ENCODE measurements at regions not wholly inside any gene's neighbourhood (a gene's known extent, or its start where the extent isn't known, plus 50 kb on each side); places are given as distances from the start of the nearest gene placed in this dataset.
"Not testable (repeated sequence)": the region's sequence is repeated elsewhere in the genome, so short reads cannot be mapped to it uniquely, and the experiment has no call there.

DNA sequence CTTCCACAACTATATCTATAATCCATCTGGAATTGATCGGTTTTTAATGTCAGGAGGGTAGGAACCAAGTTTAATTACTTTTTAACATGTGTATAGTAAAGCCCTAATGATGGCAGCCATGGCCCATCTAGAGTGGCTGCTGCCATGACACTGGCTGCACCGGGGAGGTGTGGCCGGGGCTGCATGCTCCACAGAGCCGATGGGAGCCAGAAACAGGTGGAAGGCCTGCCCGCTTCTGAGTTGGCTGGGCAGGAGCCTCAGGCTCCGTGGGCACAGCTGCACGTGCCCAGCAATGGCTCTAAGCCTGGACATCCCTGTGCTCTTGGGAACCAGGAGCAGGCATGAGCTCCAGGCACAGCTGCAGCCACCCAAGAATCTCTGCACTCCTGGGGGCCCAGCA, 73.0 kb downstream of the GBP6 start:
- no peak for DNase-seq

DNA sequence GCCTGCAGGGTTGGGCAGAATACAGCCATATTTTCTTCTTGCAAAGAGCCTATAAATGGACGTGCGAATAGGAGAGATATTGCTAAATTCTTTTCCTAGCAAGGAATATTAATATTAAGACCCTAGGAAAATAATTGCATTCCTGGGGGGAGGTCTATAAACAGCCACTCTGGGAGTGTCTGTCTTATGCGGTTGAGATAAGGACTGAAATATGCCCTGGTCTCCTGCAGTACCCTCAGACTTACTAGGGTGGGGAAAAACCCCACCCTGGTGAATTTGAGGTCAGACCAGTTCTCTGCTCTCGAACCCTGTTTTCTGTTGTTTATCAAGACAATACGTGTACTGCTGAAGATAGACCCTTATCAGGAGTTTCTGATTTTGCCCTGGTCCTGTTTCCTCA, 74.4 kb downstream of the GBP6 start:
- DNase-seq = not testable (repeated sequence)

- no peak for DNase-seq
These were observed 77.1 kb downstream of the GBP6 start for GRCh38 chr1:89440911-89441310.

DNA sequence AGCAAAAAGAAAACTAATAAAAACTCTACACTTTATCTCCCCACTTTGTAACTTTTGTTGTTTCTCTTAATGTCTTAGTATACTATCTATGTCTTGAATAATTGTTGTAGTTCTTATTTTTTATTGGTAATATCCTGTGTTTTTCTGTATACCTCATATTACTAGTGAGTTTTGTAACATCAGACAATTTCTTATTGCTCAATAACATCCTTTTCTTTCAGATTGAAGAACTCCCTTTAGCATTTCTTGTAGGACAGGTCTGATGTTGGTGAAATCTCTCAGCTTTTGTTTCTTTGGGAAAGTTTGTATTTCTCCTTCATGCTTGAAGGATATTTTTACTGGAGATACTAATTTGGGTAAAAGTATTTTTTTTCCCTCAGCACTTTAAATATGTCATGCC, 79.8 kb upstream of the LRRC8B start:
- no peak for DNase-seq

DNA sequence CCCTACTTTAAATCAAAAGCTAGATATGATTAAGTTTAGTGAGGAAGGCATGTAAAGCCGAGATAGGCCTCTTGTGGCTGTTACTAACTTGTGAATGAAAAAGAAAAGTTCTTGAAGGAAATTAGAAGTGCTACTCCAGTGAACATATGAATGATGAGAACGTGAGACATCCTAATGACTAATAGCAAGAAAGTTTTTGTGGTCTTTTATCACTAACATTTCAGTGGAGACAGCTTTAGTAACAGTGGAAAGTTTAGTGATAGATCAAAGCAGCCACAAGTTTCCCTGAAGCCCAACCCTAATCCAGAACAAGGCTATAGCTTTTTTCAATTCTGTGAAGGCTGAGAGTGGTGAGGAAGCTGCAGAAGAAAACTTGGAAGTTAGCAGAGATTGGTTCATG, 73.6 kb upstream of the LRRC8B start:
- no peak for DNase-seq

- no peak for DNase-seq
These were observed 71.3 kb upstream of the LRRC8B start for GRCh38 chr1:89453123-89453972.

DNA sequence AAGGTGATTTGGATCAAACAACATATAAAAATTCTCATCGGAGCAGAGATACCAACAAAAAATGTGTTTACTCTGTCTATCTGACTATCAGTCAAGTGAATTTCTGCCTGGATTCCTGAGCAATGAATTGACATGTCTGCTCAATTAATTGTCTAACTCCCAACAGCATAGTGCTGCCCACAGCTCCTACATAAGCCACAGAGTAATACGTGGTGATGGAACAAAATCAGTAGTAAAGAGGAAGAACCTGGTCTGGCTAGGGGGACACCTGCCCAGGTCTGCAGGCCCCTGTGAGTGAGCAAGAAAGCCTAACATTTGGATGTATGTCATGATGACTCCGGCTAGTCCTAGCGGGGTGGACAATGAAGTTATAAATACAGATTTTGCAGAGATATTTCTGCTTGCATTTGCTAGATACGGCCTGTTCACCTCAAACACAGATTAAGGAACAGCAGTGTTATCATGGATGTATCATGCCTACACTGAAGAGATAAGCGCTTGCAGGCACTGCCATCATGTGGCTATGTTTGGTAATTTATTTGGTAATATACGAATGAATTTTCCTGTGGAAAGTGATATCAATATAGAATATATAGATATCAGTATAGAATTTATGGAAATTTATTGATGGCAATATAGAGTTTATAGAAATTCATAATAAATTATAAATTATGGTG, 69.6 kb upstream of the LRRC8B start:
- DNase-seq = peak; percentile 60

- no peak for DNase-seq
These were observed 67.6 kb upstream of the LRRC8B start for GRCh38 chr1:89457046-89457445.

DNA sequence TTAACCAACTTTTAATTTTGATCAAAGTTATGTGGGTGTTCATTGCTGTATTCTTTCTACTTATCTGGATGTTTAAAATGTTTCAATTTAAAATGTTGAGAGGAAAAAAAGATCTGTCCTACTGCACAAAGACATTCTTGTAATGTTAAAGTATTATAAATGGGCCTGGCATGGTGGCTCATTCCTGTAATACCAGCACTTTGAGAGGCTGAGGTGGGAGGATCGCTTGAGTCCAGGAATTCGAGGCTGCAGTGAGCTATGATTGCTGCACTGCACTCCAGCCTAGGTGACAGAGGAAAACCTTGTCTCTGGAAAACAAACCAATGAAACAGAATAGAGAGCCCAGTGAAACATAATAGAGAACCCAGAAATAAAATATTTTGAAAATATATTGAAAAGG, 65.5 kb upstream of the LRRC8B start:
- no peak for DNase-seq

DNA sequence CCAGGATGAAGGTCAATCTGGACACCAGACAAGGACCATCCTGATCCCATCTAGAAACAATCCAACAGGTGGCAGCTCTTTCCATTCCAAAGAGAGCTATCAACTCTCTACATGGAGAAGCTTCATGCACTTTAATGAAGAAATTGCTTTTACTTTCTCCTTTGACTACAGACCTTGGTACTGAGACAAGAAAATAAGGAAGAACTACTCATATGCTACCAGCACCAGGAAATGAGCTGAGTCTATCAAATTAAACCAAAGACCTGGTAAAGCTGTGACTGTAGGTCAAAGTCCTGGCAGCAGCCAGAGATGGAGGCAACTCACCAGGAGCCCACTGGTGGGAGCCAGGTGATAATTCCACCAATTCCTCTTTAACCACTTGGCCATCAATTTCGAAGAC, 64.3 kb upstream of the LRRC8B start:
- no peak for DNase-seq

DNA sequence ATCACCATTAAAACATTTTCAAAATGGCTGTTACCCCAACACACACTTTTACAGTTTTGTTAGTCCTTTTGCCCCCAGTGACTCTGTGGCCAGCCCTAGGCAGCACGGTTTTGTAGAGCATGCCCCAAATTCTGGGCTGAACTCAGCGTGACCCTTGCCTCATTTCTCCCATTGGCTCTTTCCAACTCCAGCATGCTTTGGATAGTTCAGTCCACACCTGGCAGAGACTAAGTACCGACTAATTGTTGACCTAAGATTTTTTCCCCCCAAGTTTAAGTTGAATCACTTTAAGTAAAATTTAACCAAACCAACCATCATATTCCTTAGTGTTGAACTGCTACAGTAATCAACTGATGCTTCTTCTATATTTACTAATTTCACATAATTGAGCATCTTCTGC, 62.4 kb upstream of the LRRC8B start:
- no peak for DNase-seq

- DNase-seq = no peak
These were observed 60.6 kb upstream of the LRRC8B start for GRCh38 chr1:89464008-89464407.

- DNase-seq = no peak
These were observed 59.4 kb upstream of the LRRC8B start for GRCh38 chr1:89465201-89465600.

- no peak for DNase-seq
These were observed 58.2 kb upstream of the LRRC8B start for GRCh38 chr1:89466307-89466930.

DNA sequence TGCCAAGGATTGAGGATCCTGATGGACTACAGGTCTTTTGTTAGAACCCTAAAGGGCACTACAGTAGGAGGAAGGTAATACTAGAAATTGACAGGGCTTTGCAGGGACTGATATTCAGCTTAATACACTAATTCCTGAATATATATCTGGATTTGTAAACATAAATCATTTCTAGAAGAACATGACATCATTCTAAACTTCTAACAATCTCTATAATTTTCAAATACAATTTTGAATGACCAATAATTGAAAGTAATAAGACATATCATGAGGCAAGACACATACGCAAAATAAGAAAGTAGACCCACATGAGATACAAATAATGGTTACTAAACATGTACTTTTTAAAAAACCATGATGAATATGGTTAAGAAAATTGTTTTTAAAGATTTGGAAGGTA, 52.4 kb upstream of the LRRC8B start:
- DNase-seq = no peak

GRCh38 chr1:89472886-89473417, 51.7 kb upstream of the LRRC8B start:
- DNase-seq = no peak
